COLO829 (cell line): ENCODE measurements at regions not wholly inside any gene's neighbourhood (a gene's known extent, or its start where the extent isn't known, plus 50 kb on each side); places are given as distances from the start of the nearest gene placed in this dataset.

ENCODE experiments used
- DNase-seq: peaks from one replicate; pipeline ENCODE4 v3.0.0; 2012; ENCODE audit warnings: low spot score

DNA sequence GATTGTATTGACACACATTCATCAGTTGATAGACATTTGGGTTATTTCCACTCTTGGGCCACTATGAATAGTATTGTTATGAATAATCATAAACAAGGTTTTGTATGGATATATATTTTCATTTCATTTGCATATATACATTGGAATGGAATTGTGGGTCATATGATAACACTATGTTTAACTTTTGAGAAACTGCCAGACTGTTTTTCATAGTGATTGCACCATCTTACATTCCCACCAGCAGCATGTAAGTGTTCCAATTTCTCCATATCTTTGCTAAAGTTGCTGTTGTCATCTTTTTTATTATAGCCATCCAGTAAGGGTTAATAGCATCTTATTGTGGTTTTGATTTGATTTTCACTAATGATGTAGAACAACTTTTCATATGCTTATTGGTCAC lies 198.5 kb upstream of the PPFIA2 start:
- no peak for DNase-seq

DNA sequence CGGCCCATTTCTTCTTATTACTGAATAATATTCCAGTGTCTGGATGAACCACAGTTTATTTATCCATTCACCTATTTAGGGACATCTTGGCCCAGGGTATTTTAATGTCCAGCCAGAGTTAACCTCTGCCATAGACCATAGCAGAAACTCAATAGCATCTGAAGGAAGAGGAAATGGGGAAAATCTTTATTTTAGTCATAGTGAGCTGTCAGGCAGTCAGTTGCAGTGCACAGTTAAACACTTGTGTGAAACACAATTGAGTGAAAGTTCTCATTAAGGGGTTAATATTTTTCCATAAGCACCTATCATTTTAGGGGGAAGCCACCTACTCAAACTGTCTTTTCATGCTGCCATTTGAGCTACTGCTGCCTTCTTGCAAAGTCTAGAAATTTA lies 197.3 kb upstream of the PPFIA2 start:
- no peak for DNase-seq

DNA sequence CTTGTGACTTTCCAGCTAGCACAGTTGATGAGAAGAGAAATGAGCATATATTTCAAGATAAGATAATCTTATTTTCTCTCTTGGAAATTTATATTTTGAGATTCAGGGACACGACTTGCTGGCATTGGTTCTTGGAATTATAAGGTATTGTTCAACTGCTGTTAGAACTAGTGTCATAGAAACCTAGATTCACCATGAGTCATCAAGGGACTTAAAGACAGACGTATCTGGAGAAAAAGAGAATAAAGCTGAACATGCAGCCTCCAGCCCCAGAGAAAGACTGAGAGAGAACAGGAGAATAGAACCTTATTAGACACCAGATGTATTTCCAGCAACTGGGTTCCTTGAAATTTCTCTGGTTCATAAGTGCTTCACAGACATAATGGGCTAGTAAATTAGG lies 194.4 kb upstream of the PPFIA2 start:
- DNase-seq, result no peak

DNA sequence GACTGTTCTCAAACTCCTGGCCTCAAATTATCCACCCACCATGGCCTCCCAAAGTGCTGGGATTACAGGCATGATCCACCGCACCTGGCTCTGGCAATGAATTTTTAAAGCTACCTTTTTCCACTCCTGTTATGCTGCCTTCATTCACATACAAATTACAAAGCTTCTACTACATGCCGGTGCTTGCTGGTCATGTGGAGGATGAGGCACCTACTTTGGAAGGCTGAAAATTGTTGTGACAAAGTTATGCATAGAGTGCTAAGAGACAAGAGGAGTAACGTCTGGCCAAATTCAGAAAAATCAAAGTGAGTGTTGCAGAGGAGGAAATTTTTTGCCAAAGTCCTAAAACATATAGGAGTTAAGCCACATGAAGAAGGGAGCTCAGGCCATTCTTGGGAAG lies 191.7 kb upstream of the PPFIA2 start:
- no peak for DNase-seq

DNA sequence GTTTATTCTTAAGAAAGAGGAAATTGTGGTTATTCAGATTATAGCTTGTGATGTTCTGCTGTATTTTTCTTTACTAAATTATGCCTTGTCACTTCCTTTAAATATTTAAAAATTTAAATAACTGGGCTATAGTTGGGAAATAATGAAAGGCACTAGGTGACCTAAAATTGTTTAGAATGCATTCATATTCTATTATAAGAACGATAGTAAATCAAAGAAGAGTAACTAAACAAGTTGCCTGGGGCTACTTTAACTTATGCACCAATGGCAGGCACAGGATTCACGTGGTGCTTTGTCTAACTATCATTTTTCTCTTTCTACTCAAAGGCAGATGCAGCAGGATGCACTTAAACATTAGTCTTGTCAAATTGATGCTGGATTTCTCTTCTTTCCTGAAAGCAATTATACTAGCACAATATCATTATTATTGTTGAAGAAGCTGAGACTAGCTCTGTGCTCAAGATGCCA lies 190.7 kb upstream of the PPFIA2 start:
- DNase-seq, result no peak

DNA sequence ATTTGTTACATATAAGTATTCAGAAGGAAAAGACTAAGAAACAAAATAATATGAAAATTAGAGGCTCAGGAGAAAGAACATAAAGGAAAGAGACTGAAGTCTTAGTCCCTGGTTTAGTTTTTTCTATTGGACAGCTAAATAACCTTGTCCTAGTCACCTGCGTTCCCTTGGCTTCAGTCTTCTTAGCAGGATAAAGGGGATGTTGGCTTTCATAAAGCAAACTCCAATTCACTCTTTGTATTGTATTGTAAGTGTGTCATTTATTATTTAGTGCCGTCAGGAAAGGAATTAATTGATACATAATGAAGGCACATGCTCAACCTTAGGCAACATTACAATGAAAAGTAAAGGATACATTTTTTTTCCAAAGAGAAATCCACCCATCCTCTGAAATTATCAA lies 190.3 kb upstream of the PPFIA2 start:
- DNase-seq, result no peak

DNA sequence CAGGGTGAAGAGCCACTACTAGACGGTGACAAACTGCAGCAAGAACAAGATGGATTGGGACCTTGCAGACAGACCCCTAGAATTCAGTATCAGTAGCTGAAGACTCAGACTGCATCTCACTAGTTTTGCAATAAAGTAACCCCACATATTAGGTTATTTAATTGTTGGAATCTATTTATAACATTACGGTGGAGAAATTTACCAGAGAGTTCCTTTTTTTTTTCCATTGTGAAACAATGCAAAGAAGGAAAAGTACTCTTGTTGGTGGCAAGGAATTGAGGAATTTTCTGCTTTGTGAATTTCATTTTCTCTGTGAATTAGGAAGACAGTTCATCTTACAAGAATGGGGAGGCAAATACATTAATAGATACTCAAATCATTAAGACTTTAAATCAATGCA lies 185.7 kb upstream of the PPFIA2 start:
- DNase-seq, result no peak

DNA sequence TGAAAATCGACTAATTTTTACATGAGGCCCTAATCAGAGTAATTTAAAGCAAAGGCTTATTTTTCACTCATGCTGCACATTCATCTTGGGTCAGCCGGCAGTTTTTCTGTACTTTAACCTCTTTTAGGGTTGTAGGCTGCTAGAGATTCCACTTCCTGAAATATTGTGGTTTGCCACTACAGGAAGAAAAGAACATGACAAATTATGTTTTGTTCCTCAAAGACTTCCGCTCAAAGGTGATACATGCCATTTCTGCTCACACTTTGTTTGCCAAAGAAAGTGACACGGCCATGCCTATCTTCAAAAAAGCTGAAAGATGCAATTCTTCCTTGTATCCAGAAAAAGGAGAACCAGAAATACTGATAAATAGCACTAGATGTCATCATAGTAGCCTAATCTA lies 183.4 kb upstream of the PPFIA2 start:
- DNase-seq, result no peak

DNA sequence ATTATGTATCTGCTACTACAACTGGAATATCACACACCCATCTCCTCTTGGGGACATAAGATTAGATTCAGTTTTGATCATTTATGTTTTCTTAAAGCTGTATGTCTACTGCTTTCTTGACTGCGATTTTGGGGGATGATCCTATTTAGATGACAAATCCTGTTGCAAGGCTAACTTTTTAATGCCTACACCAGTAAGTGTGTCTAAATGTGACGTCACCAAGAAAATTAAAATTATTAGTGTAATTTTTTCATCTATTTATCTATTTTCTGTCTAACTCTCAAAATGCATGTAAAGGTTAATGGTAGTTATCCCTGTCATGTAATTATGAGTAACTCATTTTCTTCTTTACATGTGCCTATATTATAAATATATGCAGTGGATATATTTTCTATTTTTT lies 170.9 kb upstream of the PPFIA2 start:
- DNase-seq, result no peak

DNA sequence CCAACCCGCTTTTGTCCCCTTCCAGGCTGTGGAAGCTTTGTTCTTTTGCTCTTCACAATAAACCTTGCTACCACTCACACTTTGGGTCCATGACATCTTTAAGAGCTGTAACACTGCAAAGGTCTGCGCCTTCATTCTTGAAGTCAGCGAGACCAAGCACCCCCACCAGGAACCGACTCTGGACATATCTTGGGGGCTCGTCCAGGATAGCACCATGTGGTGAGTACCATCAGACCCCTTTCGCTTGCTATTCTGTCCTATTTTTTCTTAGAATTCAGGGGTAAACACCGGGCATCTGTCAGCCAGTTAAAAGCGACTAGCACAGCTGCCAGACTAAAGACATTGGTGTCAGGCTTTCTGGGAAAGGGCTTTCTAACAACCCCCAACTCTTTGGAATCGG lies 137.6 kb upstream of the PPFIA2 start:
- DNase-seq, result no peak

DNA sequence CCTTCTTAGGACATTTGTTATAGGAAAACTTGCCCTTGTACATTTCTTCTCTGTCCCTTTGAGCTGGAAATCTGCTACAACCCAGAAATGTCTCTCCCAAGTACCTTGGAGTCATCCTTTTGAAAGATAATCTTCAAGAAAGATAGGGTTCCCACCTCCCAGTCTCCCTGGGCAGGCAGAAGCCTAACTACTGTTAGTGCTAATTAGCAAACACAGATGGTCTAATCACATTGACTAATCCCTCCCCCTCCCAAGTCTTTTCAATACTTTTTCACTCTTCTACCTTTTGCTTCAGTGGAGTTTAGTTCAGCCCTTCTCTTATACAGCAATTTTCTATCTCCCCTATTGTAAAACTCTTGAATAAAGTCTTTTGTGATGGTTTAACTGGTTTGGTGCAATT lies 129.8 kb upstream of the PPFIA2 start:
- no peak for DNase-seq

DNA sequence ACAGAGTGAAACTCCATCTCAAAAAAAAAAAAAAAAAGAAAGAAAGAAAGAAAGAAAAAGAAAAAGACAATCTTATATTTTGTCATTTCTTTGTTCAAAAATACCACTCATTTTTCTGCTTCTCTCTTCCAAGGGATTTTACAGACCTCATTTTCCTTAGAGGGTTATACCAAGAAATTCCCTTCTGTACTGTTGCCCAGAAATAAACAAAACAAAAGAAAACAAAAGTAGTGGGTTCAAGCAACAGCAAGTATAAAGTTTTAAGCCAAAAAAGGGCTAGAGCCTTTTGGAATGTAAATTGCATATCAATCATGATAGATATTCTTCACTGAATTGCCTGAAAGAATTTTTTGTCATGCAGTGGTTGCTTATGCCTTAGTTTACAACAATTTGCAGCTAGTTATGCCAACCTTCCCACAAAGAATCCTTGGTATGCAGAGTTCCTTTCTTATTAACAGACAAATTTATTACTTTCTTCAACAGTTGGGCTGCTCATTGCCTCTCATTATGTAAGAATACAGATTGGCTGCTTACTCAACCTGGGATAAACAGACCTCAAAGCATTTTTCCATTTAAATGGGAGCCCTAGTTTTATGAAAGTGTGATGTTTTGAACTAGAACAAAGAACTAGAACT lies 129.1 kb upstream of the PPFIA2 start:
- no peak for DNase-seq

DNA sequence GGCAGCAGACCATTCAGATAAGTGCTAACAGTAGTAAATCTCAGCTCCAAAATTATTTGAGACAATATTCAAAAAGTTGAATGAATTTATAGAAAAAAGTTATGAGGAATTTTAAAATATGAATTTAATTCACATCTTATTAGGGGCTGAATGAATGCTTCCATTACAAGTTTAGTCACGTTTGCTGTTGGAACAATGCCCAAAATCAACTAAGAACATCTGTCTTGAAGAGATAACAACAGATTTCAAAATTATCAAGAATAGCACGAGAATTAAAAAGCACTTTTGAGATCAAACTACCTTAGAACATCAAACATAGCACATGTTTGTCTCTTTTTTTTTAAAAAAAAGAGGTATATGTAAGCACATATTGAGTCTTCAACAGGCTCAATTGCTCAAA lies 115.4 kb upstream of the PPFIA2 start:
- DNase-seq, result no peak

DNA sequence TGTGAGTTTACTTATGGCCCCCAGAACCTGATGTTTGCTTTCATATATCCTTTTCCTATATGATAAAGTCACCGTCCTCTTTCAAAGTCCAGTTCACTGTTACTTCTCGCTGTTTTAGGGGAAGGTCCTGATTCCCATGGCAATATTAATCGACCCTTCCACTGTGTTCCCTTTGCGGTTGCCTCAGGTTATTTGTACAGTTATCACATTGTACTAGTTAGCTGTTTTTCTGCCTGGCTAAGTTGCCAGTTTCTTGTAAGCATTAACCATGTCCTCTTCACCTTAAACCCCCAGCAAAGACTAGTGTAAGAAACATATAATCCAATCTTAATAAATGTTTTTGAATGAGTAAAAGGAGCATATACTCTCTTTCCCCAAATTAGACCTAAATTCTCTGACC lies 115.0 kb upstream of the PPFIA2 start:
- no peak for DNase-seq

DNA sequence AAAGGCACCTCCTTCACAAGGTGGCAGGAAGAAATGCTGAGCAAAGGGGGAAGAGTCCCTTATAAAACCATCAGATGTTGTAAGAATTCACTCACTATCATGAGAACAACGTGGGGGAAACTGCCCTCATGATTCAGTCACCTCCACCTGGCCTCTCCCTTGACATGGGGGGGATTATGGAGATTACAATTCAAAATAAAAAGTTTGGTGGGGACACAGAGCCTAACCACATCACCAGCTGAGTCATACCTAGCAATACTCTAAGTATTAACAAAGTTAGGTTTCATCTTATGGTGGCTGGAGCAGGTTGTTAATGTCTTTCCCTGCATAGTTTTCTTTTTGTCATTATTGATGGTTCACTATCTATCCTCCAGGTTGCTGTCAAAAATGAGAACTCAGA lies 113.2 kb upstream of the PPFIA2 start:
- DNase-seq, result no peak

DNA sequence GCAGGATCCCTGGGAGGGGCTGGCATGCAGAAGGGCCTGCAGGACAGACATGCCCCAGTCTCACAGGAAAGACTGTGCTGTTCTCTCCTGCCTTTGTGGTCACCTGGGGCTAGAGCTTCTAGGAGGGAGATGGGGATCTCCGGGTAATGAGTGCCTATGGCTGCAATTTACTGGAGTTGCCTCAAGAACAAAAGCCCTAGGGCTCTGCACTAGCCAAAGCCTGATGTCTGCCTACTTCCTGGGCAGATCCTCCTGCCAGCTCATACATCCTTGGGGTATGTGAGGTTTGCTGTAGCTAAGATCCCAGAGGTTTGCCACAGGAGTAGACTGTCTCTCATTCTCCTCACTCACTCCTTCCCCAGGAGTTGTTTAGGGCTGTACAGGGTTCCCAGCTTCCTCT lies 106.9 kb upstream of the PPFIA2 start:
- no peak for DNase-seq

DNA sequence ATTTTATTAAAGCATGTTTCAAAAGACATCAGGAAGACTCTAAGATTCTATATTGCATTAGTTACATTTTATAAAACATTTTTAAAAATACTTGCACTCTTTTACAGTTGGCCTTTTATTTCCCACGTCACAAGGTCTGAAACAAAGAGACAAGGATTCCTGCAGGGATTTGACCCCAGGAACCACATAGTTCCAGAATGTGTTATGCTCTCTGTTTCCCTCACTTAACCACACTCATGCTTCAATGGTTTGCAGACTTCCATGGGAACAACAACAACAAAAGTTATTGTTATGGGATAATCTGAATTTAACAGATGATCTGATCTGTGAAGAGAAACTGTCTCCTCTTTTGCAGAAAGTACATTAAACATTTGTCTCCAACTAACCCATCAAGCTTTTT lies 104.3 kb upstream of the PPFIA2 start:
- no peak for DNase-seq

DNA sequence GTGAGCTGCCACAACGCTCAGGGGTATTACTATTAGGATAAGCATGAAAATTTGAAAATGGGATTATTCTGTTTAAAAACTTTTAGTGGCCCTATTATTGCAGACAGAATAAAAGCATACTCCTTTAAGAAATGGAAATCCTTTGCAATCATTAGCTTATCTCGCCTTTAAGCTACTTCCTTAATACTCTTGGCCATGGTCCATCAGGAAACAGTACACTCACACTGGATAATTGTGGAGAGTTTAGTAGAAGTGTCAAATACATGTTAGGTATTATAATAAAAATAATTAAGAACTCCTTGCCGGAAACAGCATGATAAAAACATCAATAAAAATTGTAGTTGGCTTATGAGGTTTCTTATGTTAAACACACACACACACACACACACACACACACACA lies 100.4 kb upstream of the PPFIA2 start:
- DNase-seq, result no peak

DNA sequence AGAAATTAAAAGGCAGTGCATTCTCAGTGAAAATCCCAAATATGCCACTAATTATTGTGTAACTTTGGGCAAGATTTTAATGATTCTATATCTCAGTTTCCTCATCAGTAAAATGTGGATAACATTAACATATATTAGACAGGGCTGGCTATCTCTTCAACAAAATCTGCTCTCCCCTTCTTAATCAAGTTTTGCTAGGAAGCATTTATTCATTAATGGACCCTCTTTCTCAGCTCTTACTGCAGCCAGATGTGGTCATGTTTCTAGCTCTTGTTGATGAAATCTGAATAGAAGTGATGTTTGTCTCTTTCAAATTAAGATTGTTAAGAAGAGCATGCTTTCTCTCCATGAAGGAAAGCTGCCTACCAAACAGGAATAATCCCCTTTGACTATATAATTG lies 84.4 kb upstream of the PPFIA2 start:
- no peak for DNase-seq

DNA sequence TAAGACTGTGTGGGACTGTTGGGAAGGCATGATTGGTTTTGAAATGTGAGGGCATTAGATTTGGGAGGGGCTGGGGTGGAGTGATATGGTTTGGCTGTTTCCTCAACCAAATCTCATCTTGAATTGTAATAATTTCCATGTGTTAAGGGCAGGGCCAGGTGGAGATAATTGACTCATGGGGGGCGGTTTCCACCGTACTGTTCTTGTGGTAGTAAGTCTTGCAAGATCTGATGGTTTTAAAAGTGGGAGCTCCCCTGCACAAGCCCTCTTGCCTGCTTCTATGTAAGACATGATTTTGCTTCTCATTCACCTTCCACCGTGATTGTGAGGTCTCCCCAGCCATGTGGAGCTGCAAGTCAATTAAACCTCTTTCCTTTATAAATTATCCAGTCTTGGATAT lies 76.6 kb upstream of the PPFIA2 start:
- DNase-seq, result no peak

DNA sequence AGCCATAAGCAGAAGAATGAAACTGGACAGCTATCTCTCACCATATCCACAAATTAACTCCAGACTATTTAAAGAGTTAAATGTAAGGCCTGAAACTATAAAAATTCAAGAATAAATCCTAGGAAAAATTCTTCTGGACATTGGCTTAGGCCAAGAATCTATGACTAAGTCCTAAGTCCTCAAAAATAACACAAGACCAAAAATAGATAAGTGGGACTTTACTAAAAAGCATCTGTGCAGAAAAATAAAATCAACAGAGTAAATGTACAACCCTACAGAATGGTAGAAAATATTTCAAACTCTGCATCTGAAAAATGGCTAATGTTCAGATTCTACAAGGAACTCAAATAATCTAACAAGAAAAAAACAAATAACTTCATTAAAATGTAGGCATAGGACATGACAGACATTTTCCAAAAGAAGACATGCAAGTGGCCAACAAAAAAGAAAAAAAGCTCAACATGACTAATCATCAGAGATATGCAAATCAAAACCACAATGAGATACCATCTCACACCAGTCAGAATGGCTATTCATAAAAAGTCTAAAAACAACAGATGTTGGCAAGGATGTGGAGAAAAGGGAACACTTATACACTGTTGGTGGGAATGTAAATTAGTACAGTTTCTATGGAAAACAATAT lies 61.0 kb upstream of the PPFIA2 start:
- DNase-seq, result no peak

DNA sequence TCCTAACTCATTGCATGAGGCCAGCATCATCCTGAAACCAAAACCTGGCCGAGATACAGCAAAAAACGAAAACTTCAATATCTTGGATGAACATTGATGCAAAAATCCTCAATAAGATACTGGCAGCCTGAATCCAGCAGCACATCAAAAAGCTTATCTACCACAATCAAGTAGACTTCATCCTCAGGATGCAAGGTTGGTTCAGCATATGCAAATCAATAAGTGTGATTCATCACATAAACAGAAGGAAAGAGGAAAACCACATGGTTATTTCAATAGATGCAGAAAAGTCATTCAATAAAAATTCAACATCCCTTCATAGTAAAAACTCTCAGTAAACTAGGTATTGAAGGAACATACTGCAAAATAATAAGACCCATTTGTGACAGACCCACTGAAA lies 56.5 kb upstream of the PPFIA2 start:
- DNase-seq, result no peak

DNA sequence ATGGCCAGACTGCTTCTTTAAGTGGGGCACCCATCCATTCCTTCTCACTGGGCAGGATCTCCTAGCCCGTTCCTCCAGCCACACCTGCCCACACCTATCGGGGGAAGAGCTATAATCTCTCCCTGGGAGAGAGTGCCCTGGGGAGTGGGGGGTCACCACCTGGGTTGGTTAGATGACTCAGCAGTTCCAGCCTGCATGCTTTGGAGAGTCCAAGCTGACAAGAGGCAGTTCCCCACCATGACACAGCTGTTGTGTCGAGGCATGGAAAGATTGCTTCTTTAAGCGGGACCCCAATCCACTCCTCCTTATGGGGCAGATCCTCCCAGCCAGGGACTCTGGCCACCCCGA lies 52.6 kb upstream of the PPFIA2 start:
- DNase-seq, result no peak

DNA sequence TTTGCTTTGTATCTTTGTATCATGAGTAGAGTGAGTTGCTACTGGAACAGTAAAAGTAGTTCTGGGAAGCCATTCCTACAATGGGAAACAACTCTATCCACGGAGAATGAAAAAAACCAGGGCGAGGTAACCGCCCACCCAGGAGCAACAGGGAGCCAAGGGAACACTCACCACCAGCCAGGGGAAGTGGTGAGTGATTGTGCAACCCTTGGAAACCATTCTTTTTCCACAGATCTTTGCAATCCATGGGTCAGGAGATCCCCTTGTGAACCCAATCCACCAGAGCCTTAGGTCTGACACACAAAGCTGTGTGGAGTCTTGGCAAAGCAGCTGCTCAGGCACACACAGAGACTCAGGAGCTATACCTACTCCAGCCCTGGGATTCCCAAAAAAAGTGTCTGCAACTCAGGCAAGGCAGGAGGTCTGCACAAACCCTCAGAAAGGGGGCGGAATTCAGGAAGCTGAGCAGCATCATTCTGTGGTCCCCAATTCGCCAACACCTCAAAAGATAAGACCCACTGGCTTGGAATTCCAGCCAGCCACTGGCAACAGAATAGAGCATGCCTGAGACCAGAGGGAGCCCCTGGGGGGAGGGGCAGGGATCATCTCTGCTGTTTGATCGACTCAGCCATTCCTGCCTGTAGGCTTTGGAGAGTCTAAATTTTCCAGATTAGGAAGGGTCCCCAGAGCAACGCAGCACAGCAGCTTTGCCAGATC lies 52.1 kb upstream of the PPFIA2 start:
- DNase-seq, result no peak
